Right ventricle myocardium inferior (tissue), 1 donor: ENCODE measurements at regions not wholly inside any gene's neighbourhood (a gene's known extent, or its start where the extent isn't known, plus 50 kb on each side); places are given as distances from the start of the nearest gene placed in this dataset.

Source experiments
- ATAC-seq: fragments of 200-7000 bp; cut with Tn5 transposase; one replicate; pipeline ENCODE4 v1.9.1; 2020; ENCODE audit warnings: mild to moderate bottlenecking, moderate library complexity
- DNase-seq: peaks from one replicate; pipeline ENCODE4 v3.0.0; 2021; ENCODE audit errors: missing footprints
- intact Hi-C: fragments of 100-400 bp; cut with DNase I; formaldehyde crosslinking; loops from one replicate; pipeline ENCODE4 v1.11.0; 2022
- donor health status: DM: no; HTN: yes; CAD: no; lungs with severe emphysema.

DNA sequence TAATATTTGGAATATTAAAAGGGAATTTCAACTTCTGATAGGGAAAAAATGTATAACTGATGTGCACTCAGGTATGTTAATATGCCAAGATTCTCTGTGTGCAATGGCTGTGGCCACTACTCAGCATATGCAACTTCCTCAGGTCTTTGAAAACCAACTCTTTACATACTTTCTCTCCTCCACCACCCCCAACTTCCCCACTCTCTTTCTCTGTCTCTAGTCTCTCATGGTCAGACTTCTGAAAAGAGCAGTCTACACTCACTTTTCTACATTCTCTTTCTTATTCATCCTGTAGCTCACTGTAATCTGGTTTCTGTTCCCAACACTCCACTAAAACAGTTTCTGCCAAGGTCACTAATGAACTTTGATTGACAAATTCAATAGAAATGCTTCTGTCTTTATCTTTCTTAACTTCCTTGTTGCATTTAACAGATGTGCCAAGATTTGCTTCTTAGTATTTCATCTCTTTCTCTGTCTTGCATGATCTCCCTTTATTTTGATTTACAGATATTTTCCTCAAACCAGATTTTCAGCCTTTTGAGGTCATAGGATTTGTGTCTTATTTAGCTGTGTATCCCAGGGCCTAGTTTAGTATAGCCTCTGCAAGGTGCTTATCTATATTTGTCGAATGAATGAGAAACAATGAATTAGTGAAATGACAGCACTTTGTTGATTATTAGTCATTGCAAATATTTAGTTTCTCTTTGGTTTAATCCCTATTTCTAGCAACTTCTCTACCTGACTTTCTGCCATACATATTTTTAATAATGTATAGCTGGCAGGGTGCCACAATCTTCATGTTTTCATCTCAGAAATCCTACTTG, 168.9 kb downstream of the LMO4 start:
- DNase-seq (no peak), ATAC-seq (no peak)
- intact Hi-C loops: no loop called here

DNA sequence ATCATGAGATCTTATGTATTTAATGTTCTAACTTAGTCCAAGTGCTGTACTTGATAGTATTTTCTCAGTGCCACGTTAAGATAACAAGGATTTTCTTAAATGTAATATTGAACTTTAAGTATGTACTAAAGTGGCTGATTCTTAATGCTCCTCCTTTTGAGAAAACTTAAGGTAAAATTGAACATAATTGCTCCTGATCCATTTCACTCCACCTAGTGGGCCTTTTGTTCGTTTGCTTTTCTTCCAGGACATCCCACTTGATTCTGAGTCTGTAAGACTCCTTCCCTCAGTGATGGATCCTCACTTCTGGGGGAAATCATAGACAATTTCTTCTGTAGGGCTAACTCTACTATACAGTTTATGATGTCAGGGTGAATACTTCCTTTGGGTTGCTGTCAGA, 173.1 kb downstream of the LMO4 start:
- ATAC-seq (no peak), DNase-seq (no peak)
- intact Hi-C loops: no loop called here

- intact Hi-C loops: no loop called here
- no peak for ATAC-seq
- DNase-seq: no peak
Observed at GRCh38 chr1:87505391-87505983, 176.8 kb downstream of the LMO4 start.

DNA sequence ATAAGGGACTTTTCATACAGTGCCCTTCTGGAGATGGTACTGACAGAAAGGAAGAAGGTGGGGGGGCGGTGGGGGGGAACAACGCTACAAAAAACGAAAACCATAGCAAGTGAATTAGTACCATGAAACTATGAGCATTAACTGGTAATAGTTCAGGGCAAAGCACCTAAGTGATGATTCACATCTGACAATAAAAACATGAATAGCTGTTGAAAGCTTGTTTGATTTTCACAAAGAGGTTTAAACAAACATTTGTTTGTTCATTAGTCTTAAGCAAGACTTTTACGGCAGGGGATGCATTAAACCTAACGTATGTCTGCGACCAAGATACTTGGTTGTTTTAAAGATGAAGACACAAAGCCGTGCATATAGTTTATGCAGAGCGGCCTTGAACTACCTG, 177.5 kb downstream of the LMO4 start:
- intact Hi-C loops: no loop called here
- no peak for ATAC-seq
- DNase-seq: no peak

DNA sequence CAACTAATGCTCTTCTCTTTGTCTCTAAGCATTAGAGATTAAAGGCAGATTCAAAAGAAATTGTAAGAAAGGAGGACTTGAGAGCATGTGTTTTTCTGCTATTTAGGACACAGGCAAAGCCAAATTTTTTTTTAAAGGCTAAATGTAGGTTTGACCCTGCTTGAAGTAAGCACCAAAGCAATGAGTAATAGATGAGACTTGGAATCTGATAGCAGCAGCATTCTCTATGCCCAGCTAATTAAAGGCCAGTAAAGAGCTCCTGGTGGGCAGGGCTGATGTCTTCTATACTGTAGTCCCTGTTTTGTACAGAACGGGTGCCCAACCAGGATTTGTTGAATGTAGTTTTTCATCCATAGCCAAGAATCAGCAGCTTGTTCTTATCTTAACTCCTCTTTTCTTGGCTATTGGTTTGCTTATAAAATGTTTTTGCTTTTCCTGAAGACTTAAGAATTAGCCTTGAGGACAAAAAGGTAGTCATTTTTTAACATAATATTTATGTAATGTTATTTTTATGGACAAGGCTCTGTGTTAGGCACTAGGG, 179.6 kb downstream of the LMO4 start:
- DNase-seq (no peak), ATAC-seq (no peak)
- intact Hi-C loops: no loop called here

GRCh38 chr1:87510540-87510939, 181.9 kb downstream of the LMO4 start:
- intact Hi-C loops: no loop called here
- ATAC-seq (no peak), DNase-seq (no peak)

GRCh38 chr1:87511449-87511848, 182.8 kb downstream of the LMO4 start:
- ATAC-seq (no peak), DNase-seq (no peak)
- intact Hi-C loops: no loop called here

GRCh38 chr1:87512431-87512830, 183.8 kb downstream of the LMO4 start:
- intact Hi-C loops: no loop called here

DNA sequence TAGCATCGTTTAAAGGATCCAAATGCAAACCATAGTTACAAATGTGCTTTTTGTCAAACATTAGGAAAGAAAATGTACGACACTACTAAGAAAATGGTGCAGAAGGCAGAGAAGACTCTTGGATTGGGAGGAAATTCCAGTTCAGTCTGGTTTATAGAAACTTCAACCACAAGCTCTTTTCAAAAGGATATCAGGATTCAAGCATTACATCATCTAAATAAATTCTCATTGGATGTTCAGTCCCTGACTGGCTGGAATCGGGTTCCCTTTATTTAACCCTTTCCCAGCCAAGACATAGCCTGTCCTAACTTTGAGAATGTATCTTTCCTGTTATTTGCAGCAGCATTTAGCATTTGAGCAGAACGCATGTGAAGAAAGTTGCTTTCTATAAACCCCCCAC, 184.6 kb downstream of the LMO4 start:
- no peak for ATAC-seq
- intact Hi-C loops: no loop called here
- DNase-seq: no peak

More at GRCh38 chr1:87512431-87512830, 183.8 kb downstream of the LMO4 start:
- ATAC-seq (no peak), DNase-seq (no peak)

DNA sequence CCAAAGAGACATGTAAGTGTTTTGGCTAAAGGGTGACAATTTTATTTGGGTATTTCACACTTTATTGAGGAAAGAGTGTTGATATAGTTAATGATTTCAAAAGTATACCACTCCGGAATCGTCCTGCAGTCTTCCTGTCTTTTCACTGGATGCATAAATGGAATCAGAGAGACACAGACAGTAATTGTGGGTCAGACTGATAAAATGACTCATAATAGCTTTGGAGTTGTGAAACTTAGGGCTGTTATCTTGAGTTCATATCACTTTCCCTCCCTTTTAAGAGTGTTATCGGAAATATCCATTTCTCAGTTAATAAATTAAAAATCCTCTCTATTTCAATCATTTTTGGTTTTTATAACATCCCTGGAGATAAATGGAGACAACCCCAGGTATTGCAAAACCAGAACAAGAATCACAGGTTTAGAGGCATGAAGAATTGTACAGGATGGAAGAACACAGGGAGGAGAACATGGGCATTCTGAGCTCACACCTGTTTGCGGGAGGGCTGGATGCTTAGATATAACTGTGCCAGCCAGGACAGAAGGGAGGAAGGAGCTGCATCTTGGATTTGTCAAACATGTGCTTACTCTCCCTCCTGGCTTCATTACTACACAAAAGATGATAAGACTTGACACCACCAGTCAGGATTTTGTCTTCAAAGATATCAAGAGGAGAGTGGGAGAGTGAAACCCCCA, 185.4 kb downstream of the LMO4 start:
- no peak for ATAC-seq

DNA sequence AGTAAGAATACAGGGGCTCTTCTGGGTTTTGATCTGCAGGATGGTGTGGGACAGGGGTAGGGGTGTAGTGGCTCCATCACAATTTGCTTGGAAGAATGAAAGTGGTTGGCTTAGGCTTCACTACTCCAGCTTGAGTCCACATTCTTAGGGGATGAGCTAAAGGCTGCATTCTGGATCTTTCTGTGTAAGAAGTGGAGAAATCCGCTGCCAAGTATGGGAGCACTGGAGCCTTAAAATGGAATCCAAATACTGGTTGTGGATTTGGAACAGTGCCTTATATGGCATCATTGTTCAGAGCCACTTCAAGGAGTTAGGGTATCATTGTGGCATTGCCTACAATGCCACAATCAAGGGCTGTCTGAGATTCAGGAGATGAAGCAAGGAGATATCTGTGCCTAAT, 187.1 kb downstream of the LMO4 start:
- intact Hi-C loops: no loop called here
- no peak for DNase-seq
- no peak for ATAC-seq

More for the DNA sequence above, 185.4 kb downstream of the LMO4 start:
- no peak for DNase-seq
- intact Hi-C loops: no loop called here

DNA sequence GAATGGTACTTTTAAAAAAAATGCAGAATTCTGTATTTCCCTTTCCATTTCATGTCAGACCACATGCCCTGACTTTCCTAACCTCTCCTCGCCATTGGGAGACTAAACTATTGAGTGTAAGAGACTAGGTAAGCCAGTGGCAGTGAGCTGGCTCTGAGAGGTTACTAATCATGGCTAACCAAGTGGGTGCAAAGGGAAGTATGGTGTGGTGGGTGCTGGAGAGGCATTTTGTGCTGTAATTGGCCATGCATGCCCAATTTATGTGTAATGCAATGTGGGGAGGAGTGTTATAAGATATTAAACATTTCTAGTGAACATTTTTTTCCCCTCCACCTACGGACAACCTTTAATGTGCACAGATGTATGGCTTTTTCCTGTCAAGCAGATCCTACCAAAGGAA, 190.1 kb downstream of the LMO4 start:
- intact Hi-C loops: no loop called here
- DNase-seq (no peak), ATAC-seq (no peak)

GRCh38 chr1:87521452-87521851, 192.8 kb downstream of the LMO4 start:
- DNase-seq (no peak), ATAC-seq (no peak)
- intact Hi-C loops: no loop called here

GRCh38 chr1:87523466-87523865, 194.8 kb downstream of the LMO4 start:
- ATAC-seq: peak; percentile 47
- intact Hi-C loops: no loop called here
- DNase-seq: no peak

DNA sequence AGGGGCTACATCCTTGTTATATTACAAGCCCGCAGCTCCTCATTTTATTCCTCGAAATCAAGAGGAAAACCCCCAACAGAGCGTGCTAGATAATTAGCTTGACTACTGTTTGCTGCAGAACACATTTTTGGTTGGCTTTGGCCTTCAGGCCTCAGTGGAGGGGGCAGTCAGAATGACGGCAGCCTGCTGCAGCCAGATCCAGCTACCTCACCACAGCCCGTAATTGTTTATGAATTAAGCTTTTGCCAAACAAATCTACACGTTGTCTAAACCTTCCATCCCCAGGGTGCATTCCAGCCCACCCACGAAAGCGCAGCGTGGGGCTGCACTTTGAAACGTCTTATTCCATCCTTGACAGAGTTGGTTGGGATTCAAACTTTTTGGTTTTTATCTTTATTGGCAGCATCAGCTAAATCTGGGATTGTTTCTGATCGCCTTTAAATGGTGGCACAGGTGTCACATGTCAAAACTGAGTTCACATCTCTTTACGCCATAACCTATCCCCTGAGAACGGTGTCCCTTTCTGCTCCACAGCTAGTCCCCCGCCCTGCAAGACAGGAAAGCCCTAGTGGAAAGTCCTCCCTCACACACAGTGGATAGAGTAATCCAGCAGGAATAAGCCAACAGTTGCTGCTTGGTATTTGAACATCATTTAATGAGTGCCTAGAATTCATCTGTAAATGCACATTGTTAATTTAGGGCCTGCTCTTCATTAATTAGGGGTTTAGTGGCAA, 195.5 kb downstream of the LMO4 start:
- DNase-seq: no peak
- intact Hi-C loops: no loop called here
- ATAC-seq: peak; percentile 82

DNA sequence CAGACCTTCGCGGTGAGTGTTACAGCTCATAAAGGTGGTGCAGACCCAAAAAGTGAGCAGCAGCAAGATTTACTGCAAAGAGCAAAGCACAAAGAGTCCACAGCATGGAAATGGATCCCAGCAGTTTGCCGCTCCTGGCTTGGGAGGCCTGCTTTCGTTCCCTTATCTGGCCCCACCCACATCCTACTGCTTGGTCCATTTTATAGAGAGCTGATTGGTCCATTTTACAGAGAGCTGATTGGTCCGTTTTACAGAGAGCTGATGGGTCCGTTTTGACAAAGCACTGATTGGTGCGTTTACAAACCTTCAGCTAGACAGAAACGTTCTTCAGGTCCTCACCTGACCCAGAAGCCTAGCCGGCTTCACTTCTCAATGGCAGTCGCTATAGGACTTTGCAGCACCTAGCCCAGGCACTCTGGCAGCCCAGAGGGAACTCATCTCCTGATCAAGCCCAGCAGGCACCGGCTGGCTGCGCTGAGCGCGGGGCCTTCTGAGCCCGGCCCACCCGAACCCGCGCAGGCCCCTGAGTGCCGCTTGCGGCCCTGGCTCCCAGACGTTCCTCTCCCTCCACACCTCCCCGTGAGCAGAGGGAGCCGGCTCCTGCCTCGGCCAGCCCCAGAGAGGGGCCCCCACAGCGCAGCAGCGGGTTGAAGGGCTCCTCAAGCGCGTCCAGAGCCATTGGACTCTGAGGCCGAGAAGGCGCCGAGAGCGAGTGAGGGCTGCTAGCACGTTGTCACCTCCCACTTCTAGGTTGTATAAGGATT, 200.3 kb downstream of the LMO4 start:
- ATAC-seq (no peak), DNase-seq (no peak)
- intact Hi-C loops: no loop called here

DNA sequence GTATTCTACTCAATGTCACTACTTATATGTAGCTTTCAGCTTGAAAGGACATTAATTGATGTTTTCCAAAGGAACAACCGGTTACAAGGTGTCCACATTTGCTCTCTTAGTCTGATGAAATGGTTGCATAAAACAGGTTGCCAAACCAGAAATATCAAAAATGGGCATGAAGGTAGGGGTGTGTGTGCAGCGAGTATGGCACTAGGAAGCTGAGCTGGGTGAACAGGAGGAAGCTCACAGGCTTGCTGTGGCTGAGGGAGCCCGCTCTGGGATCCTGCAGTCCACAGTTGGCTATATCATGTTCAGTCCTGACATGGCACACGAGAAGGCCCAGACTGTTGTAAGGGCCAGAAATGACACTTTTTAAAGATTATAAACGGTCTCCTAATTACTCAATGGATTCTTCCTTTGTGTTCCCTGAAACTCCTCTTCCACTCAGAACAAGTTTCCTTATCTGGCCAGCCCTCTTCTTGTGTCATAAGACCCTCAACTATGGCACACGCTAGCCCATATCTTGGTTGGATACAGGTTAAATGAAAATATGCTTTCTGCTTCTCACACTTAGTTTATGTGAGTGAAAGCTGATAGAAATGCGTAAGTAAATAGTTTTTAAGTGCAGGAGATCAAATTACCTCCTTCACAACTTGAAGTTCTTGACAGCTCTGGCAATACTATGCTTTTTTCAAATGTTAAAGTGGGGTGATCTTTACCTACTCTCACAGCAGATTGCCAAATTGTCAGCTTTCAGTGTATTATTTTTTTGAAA, 201.5 kb downstream of the LMO4 start:
- no peak for DNase-seq
- no peak for ATAC-seq
- intact Hi-C loops: no loop called here

DNA sequence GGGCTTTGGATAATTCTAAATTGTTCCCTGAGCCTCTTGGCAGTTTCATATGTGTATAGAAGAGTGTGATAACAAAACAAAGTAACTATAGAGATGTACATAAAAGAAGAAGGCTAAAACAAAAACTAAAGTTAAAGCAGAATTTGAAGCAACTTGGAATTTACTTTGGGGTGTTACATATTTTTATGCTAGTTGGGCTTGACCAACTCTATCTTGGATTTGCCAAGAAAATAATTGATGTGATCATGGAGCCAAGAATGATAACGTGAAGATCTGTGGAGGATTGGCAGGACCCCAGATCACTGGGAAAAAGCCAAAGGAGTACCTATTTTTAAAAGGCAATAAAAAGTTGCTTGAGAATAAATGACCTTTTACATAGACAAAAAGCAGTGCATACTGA, 206.9 kb downstream of the LMO4 start:
- no peak for ATAC-seq
- intact Hi-C loops: no loop called here

More for the DNA sequence above, 206.9 kb downstream of the LMO4 start:
- DNase-seq: no peak
